Fibroblast of lung (primary cell): ENCODE measurements at regions not wholly inside any gene's neighbourhood (a gene's known extent, or its start where the extent isn't known, plus 50 kb on each side); places are given as distances from the start of the nearest gene placed in this dataset.

ENCODE experiments used
- DNase-seq, 2 donors: peaks; one replicate each; pipeline versions ENCODE4 v3.0.0 to v3.0.0-alpha.2; 2010; ENCODE audit warnings: low read depth in 2 of 2
- H2AFZ ChIP-seq: 2 replicates; pipeline ENCODE4 v1.5.1; 2012; ENCODE audit warnings: low read length, control low read depth, inconsistent platforms
- H3K27ac ChIP-seq: 2 replicates; pipeline ENCODE4 v1.5.1; 2011; ENCODE audit warnings: low read length, control low read depth; ENCODE audit not compliant: insufficient read depth
- H3K27me3 ChIP-seq: 2 replicates; pipeline ENCODE4 v1.5.1; 2011; ENCODE audit warnings: mild to moderate bottlenecking, low read length; ENCODE audit not compliant: control insufficient read depth, insufficient read depth
- H3K36me3 ChIP-seq: 2 replicates; pipeline ENCODE4 v1.5.1; 2011; ENCODE audit warnings: low read length; ENCODE audit not compliant: control insufficient read depth, insufficient read depth
- H3K4me1 ChIP-seq: 2 replicates; pipeline ENCODE4 v1.5.1; 2011; ENCODE audit warnings: low read length; ENCODE audit not compliant: control insufficient read depth, insufficient read depth; ENCODE audit errors: extremely low read depth
- H3K4me2 ChIP-seq: 2 replicates; pipeline ENCODE4 v1.5.1; 2011; ENCODE audit warnings: low read length, control low read depth; ENCODE audit not compliant: insufficient read depth; ENCODE audit errors: extremely low read depth
- H3K4me3 ChIP-seq, 4 experiments: fragments of 200-600 bp in 1 of 4; sonication (generic) in 1 of 4; replicated peaks in 1 of 4; 2 replicates each; pipeline ENCODE4 v1.5.1; 2011 to 2016; ENCODE audit warnings: low read length in 4 of 4, low read depth in 3 of 4, mild to moderate bottlenecking in 3 of 4, control low read depth in 2 of 4, inconsistent platforms in 1 of 4, mixed read lengths in 1 of 4; ENCODE audit not compliant: insufficient read depth in 1 of 4; ENCODE audit errors: control extremely low read depth in 1 of 4
- H3K79me2 ChIP-seq: 2 replicates; pipeline ENCODE4 v1.5.1; 2012; ENCODE audit warnings: mild to moderate bottlenecking, low read length, inconsistent platforms; ENCODE audit not compliant: control insufficient read depth, insufficient read depth
- H3K9ac ChIP-seq: 2 replicates; pipeline ENCODE4 v1.5.1; 2011; ENCODE audit warnings: mild to moderate bottlenecking, low read length, control low read depth; ENCODE audit not compliant: insufficient read depth
- H3K9me3 ChIP-seq: 2 replicates; pipeline ENCODE4 v1.5.1; 2012; ENCODE audit warnings: low read depth, low read length; ENCODE audit not compliant: control insufficient read depth, insufficient read depth
- H4K20me1 ChIP-seq: 2 replicates; pipeline ENCODE4 v1.5.1; 2011; ENCODE audit warnings: low read length; ENCODE audit not compliant: control insufficient read depth, insufficient read depth; ENCODE audit errors: extremely low read depth
- EZH2 ChIP-seq: IDR thresholded peaks from 2 replicates; pipeline ENCODE4 v1.5.1; 2012; ENCODE audit warnings: low read length, control low read depth, mild to moderate bottlenecking; ENCODE audit errors: missing control alignments
- TF ChIP-seq, protein P1 (sequence below), 2 donors: IDR thresholded peaks in 1 of 2; conservative IDR thresholded peaks in 1 of 2; 1 replicate in 1 of 2; 2 replicates in 1 of 2; pipeline ENCODE4 v1.5.1; 2011 to 2012; ENCODE audit warnings: low read length in 2 of 2, control low read depth in 1 of 2, inconsistent platforms in 1 of 2, low read depth in 1 of 2, mild to moderate bottlenecking in 1 of 2

DNA sequence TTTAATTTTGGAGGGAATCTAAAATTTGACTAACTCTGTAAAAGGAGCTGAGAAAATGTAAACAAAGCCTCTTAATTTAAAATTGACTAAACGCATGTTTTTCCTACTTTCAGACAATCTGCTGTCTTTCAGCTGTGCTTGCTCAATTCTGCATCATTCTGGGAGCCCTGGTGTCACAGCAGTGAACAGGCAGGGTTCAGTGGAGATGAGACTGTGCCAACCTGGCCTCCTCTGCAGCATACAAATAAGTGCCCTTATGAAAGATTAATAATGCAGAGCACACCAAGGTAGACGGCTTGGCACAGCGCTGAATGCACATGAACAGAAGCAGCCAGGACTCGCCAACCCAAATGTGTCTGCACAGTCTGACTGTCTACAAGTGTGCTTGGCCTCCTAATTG, 222.0 kb upstream of the CHAC2 start:
- Histone ChIP-seq H2AFZ (no peak overlapping the region), H3K27me3 (no peaks in the 10 kb centered on the region), H3K9ac (no peak overlapping the region), H3K4me3 (no peak overlapping the region), H3K36me3 (no peaks in the 10 kb centered on the region), H3K27ac (no peak overlapping the region), H3K4me2 (no peak overlapping the region), H3K79me2 (no peaks in the 10 kb centered on the region), H3K4me1 (no peaks in the 10 kb centered on the region), H3K9me3 (no peaks in the 10 kb centered on the region), H4K20me1 (no peaks in the 10 kb centered on the region)
- no peak for DNase-seq
- TF ChIP-seq EZH2, result no peak
- TF ChIP-seq, protein P1, sequence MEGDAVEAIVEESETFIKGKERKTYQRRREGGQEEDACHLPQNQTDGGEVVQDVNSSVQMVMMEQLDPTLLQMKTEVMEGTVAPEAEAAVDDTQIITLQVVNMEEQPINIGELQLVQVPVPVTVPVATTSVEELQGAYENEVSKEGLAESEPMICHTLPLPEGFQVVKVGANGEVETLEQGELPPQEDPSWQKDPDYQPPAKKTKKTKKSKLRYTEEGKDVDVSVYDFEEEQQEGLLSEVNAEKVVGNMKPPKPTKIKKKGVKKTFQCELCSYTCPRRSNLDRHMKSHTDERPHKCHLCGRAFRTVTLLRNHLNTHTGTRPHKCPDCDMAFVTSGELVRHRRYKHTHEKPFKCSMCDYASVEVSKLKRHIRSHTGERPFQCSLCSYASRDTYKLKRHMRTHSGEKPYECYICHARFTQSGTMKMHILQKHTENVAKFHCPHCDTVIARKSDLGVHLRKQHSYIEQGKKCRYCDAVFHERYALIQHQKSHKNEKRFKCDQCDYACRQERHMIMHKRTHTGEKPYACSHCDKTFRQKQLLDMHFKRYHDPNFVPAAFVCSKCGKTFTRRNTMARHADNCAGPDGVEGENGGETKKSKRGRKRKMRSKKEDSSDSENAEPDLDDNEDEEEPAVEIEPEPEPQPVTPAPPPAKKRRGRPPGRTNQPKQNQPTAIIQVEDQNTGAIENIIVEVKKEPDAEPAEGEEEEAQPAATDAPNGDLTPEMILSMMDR (conservative IDR thresholded peaks at IDR 0.05 in 1 of 2, IDR thresholded peaks at IDR 0.05 in 1 of 2; ENCODE audit: low read depth in 1 of 2, low read length in 2 of 2), result no peak

GRCh38 chr2:53544871-53545558, 222.6 kb upstream of the CHAC2 start:
- Histone ChIP-seq H3K27me3 (no peaks in the 10 kb centered on the region), H3K9me3 (no peaks in the 10 kb centered on the region), H2AFZ (no peak overlapping the region), H3K36me3 (no peaks in the 10 kb centered on the region), H3K27ac (no peak overlapping the region), H3K9ac (no peak overlapping the region), H3K4me2 (no peak overlapping the region), H3K4me1 (no peaks in the 10 kb centered on the region), H4K20me1 (no peaks in the 10 kb centered on the region), H3K4me3 (no peak overlapping the region), H3K79me2 (no peaks in the 10 kb centered on the region)
- DNase-seq, result no peak
- TF ChIP-seq, protein P1 (conservative IDR thresholded peaks at IDR 0.05 in 1 of 2, IDR thresholded peaks at IDR 0.05 in 1 of 2; ENCODE audit: low read depth in 1 of 2, low read length in 2 of 2), result no peak
- no peak for TF ChIP-seq EZH2

DNA sequence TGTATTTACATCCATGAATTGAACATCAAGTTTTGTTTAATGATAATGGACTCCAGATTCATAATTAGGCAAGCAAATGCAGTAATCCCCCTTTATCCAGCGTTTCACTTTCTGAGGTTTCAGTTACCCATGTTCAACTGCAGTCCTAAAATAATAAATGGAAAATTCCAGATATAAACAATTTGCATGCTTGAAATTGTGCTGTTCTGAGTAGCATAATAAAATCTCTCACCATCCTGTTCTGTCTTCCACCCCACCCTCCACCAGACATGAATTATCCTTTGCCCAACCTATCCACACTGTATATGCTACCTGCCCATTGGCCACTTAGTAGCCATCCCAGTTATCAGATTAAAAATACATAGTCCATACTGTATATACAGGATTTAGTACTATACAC, 224.5 kb upstream of the CHAC2 start:
- TF ChIP-seq, protein P1 (conservative IDR thresholded peaks at IDR 0.05 in 1 of 2, IDR thresholded peaks at IDR 0.05 in 1 of 2; ENCODE audit: low read depth in 1 of 2, low read length in 2 of 2), result no peak
- TF ChIP-seq EZH2, result no peak
- Histone ChIP-seq H3K9me3 (no peaks in the 10 kb centered on the region), H3K27me3 (no peaks in the 10 kb centered on the region), H3K36me3 (no peaks in the 10 kb centered on the region), H3K79me2 (no peaks in the 10 kb centered on the region), H3K4me1 (no peaks in the 10 kb centered on the region), H2AFZ (no peak overlapping the region), H3K4me3 (no peak overlapping the region), H4K20me1 (no peaks in the 10 kb centered on the region), H3K9ac (no peak overlapping the region), H3K27ac (no peak overlapping the region), H3K4me2 (no peak overlapping the region)
- no peak for DNase-seq
